K562 (cell line): ENCODE measurements at regions not wholly inside any gene's neighbourhood (a gene's known extent, or its start where the extent isn't known, plus 50 kb on each side); places are given as distances from the start of the nearest gene placed in this dataset.

Experiments used
- ATAC-seq: fragments of 200-7000 bp; cut with Tn5 transposase; 3 replicates; pipeline ENCODE4 v1.9.1; 2020; ENCODE audit warnings: moderate library complexity
- BruUV-seq: library from RNA; stranded (reverse); fragments of 400-500 nt; replicated peaks from 2 replicates; lab custom pipeline; 2021; lab: Mats Ljungman, UMichigan
- CTCF ChIA-PET: fragments of 300-600 bp; formaldehyde crosslinking; extraction: SDS; loops from one replicate; lab custom pipeline; 2021; ENCODE audit warnings: low intra/inter-chr PET ratio; lab: Yijun Ruan, JAX
- POLR2A ChIA-PET: fragments of 300-600, 350-650 bp; sonication (Branson Sonifier 250); formaldehyde crosslinking; extraction: SDS; loops from one replicate; lab custom pipeline; 2021; ENCODE audit warnings: antibody characterized with exemption, inconsistent platforms; lab: Yijun Ruan, JAX
- DNase-seq, 4 experiments: peaks; one replicate each; pipeline versions ENCODE4 v3.0.0 to v3.0.0-alpha.2; 2011 to 2018; ENCODE audit warnings: low spot score in 3 of 4, mixed read lengths in 3 of 4; ENCODE audit errors: extremely low read depth in 1 of 4
- FAIRE-seq: peaks from 2 replicates; lab custom pipeline; 2011; peaks lifted over from hg19 to GRCh38; lab: Jason Lieb, UNC
- H2AFZ ChIP-seq: 2 replicates; pipeline ENCODE4 v1.6.0; 2011; ENCODE audit warnings: low read depth, low read length, control low read depth, inconsistent platforms
- H3K27ac ChIP-seq: fragments of 200-600 bp; 3 replicates; pipeline ENCODE4 v1.8.0; 2011; ENCODE audit warnings: low read depth, mild to moderate bottlenecking, control low read depth, inconsistent platforms, low read length, moderate library complexity, mixed read lengths; ENCODE audit errors: extremely low read depth
- H3K27me3 ChIP-seq, 2 experiments: fragments of 300-600 bp in 1 of 2; 2 replicates in 1 of 2; 3 replicates in 1 of 2; pipeline versions ENCODE4 v1.6.0 to v1.8.0; 2011; ENCODE audit warnings: inconsistent platforms in 2 of 2, low read length in 2 of 2, mild to moderate bottlenecking in 1 of 2, mixed read lengths in 1 of 2, moderate library complexity in 1 of 2; ENCODE audit not compliant: control insufficient read depth in 2 of 2, insufficient read depth in 2 of 2
- H3K36me3 ChIP-seq: fragments of 300-600 bp; 3 replicates; pipeline ENCODE4 v1.8.0; 2011; ENCODE audit warnings: mild to moderate bottlenecking, low read length, inconsistent platforms; ENCODE audit not compliant: control insufficient read depth, insufficient read depth
- H3K4me1 ChIP-seq, 2 experiments: fragments of 200-600 bp in 1 of 2; replicated peaks in 1 of 2; 2 replicates in 1 of 2; 3 replicates in 1 of 2; pipeline versions ENCODE4 v1.5.1 to v1.8.0; 2011; ENCODE audit warnings: inconsistent platforms in 2 of 2, low read length in 2 of 2, mild to moderate bottlenecking in 1 of 2, mixed read lengths in 1 of 2, moderate library complexity in 1 of 2; ENCODE audit not compliant: control insufficient read depth in 2 of 2, insufficient read depth in 2 of 2
- H3K4me2 ChIP-seq: 2 replicates; pipeline ENCODE4 v1.6.1; 2011; ENCODE audit warnings: low read length, control low read depth, inconsistent platforms, mixed read lengths; ENCODE audit not compliant: insufficient read depth
- H3K4me3 ChIP-seq: fragments of 200-600 bp; sonication (generic), shearing (Covaris generic); 2 replicates; pipeline ENCODE4 v1.5.1; 2016; ENCODE audit warnings: control low read depth, inconsistent platforms
- H3K79me2 ChIP-seq: fragments of 200-600 bp; 3 replicates; pipeline ENCODE4 v1.8.0; 2011; ENCODE audit warnings: low read length, inconsistent platforms; ENCODE audit not compliant: control insufficient read depth, insufficient read depth
- H3K9ac ChIP-seq, 2 experiments: 2 replicates each; pipeline versions ENCODE4 v1.6.0 to v1.6.1; 2011; ENCODE audit warnings: low read depth in 2 of 2, low read length in 2 of 2, control low read depth in 1 of 2, inconsistent platforms in 1 of 2, mild to moderate bottlenecking in 1 of 2, mixed read lengths in 1 of 2; ENCODE audit not compliant: insufficient read depth in 1 of 2
- H3K9me1 ChIP-seq: one replicate; pipeline ENCODE4 v1.6.0; 2011; ENCODE audit warnings: inconsistent platforms, mild to moderate bottlenecking, low read length, moderate library complexity; ENCODE audit not compliant: control insufficient read depth, insufficient read depth
- H3K9me3 ChIP-seq: replicated peaks from 2 replicates; pipeline ENCODE4 v1.5.1; 2011; ENCODE audit warnings: low read depth, low read length, inconsistent platforms; ENCODE audit not compliant: control insufficient read depth, insufficient read depth
- H4K20me1 ChIP-seq: replicated peaks from 2 replicates; pipeline ENCODE4 v1.6.1; 2011; ENCODE audit warnings: low read length, inconsistent platforms, mixed read lengths; ENCODE audit not compliant: control insufficient read depth, insufficient read depth
- CBX5 ChIP-seq: IDR thresholded peaks from 2 replicates; pipeline ENCODE4 v1.6.1; 2014; ENCODE audit warnings: low read depth, borderline replicate concordance
- HBP1 ChIP-seq: fragments of 450-650 bp; formaldehyde crosslinking; IDR thresholded peaks from 2 replicates; pipeline ENCODE4 v1.4.0; 2022; ENCODE audit warnings: missing genetic modification characterization
- NKRF ChIP-seq: fragments of 450-650 bp; IDR thresholded peaks from 2 replicates; pipeline ENCODE4 v1.6.1; 2016; ENCODE audit warnings: borderline replicate concordance
- NR2C2 ChIP-seq, 2 experiments: fragments of 200-800 bp in 1 of 2; sonication (Bioruptor generic) in 1 of 2; sonication (generic) in 1 of 2; formaldehyde crosslinking in 1 of 2; IDR thresholded peaks; 2 replicates each; pipeline versions ENCODE4 v1.6.1 to v1.8.0; 2016 to 2022; ENCODE audit warnings: mild to moderate bottlenecking in 1 of 2, missing compliant biosample characterization in 1 of 2, missing genetic modification characterization in 1 of 2, missing genetic modification reagents in 1 of 2
- PCBP2 ChIP-seq: fragments of 200-400 bp; formaldehyde crosslinking; IDR thresholded peaks from 2 replicates; pipeline ENCODE4 v1.6.1; 2018; ENCODE audit warnings: low read length, low read depth, mild to moderate bottlenecking, moderate library complexity; ENCODE audit not compliant: poor library complexity, severe bottlenecking
- POLR2B ChIP-seq: fragments of 450-650 bp; IDR thresholded peaks from 2 replicates; pipeline ENCODE4 v1.6.1; 2018; ENCODE audit warnings: low read depth; ENCODE audit not compliant: partially characterized antibody
- RBM22 ChIP-seq: fragments of 200-400 bp; formaldehyde crosslinking; IDR thresholded peaks from 2 replicates; pipeline ENCODE4 v1.6.1; 2018; ENCODE audit warnings: low read length, low read depth; ENCODE audit not compliant: poor library complexity, severe bottlenecking
- TCF3 ChIP-seq: sonication (generic); formaldehyde crosslinking; IDR thresholded peaks from 2 replicates; pipeline ENCODE4 v1.4.0; 2020; ENCODE audit warnings: mild to moderate bottlenecking, missing genetic modification reagents
- TEAD2 ChIP-seq: fragments of 450-650 bp; IDR thresholded peaks from 2 replicates; pipeline ENCODE4 v1.6.1; 2016; ENCODE audit warnings: missing genetic modification characterization, control low read depth, missing compliant biosample characterization
- THRB ChIP-seq: fragments of 450-650 bp; formaldehyde crosslinking; conservative IDR thresholded peaks from 2 replicates; pipeline ENCODE4 v1.4.0; 2022; ENCODE audit warnings: mild to moderate bottlenecking, missing genetic modification characterization
- ZNF140 ChIP-seq: fragments of 250-450 bp; sonication (Bioruptor Pico); IDR thresholded peaks from 2 replicates; pipeline ENCODE4 v1.8.0; 2021; ENCODE audit warnings: moderate library complexity, mild to moderate bottlenecking, inconsistent platforms
- ZNF511 ChIP-seq: sonication (generic); formaldehyde crosslinking; IDR thresholded peaks from 2 replicates; pipeline ENCODE4 v1.8.0; 2022; ENCODE audit warnings: mild to moderate bottlenecking, missing genetic modification reagents
- ZNF699 ChIP-seq: fragments of 250-450 bp; sonication (Bioruptor Pico); IDR thresholded peaks from 2 replicates; pipeline ENCODE4 v1.8.0; 2021; ENCODE audit warnings: mild to moderate bottlenecking, moderate library complexity; ENCODE audit not compliant: insufficient replicate concordance
- WGBS: fragments of 100-300 bp; shearing (Covaris generic); methylation state at CpG from one replicate; pipeline ENCODE4 v1.1.6; 2016; ENCODE audit warnings: low coverage, mixed read lengths; ENCODE audit not compliant: insufficient coverage; ENCODE audit errors: missing lambda C conversion rate; 5-methylcytosine and 5-hydroxymethylcytosine counted together
- in situ Hi-C: fragments of 300-500 bp; cut with MboI; formaldehyde crosslinking; loops from 4 replicates; pipeline ENCODE4 v1.15.0; 2018; ENCODE audit warnings: inconsistent platforms, mixed read lengths
- intact Hi-C: fragments of 100-400 bp; cut with micrococcal nuclease; formaldehyde crosslinking; loops from 2 replicates; pipeline ENCODE4 v1.14.2; 2022
- TF ChIP-seq, protein P1 (sequence below): fragments of 450-650 bp; formaldehyde crosslinking; IDR thresholded peaks from 2 replicates; pipeline ENCODE4 v1.4.0; 2022; ENCODE audit warnings: missing genetic modification characterization

GRCh38 chr16:51950118-51950780, 596.7 kb downstream of the TOX3 start:
- no peak overlapping the region for H3K27ac ChIP-seq
- H3K36me3 ChIP-seq: no peaks in the 10 kb centered on the region
- ATAC-seq: no peak
- no peaks in the 10 kb centered on the region for H3K27me3 ChIP-seq
- no peak for DNase-seq
- WGBS: 0% methylated on average over 3 of the region's 3 CpGs
- no peaks in the 10 kb centered on the region for H3K4me1 ChIP-seq
- ChIA-PET POLR2A (no interaction called here), CTCF (no interaction called here)
- no peak for TF ChIP-seq CBX5
- TF ChIP-seq NKRF: no peak
- no peak for TF ChIP-seq PCBP2
- TF ChIP-seq POLR2B: no peak
- no peak for TF ChIP-seq ZNF511 (CRISPR knock-in tag)
- TF ChIP-seq, protein P1, sequence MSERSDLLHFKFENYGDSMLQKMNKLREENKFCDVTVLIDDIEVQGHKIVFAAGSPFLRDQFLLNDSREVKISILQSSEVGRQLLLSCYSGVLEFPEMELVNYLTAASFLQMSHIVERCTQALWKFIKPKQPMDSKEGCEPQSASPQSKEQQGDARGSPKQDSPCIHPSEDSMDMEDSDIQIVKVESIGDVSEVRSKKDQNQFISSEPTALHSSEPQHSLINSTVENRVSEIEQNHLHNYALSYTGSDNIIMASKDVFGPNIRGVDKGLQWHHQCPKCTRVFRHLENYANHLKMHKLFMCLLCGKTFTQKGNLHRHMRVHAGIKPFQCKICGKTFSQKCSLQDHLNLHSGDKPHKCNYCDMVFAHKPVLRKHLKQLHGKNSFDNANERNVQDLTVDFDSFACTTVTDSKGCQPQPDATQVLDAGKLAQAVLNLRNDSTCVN (CRISPR knock-in tag): no peak
- TF ChIP-seq TEAD2 (tag): no peak
- no peak for TF ChIP-seq ZNF699 (CRISPR knock-in tag)
- TF ChIP-seq THRB (CRISPR knock-in tag): no peak
- no peak for TF ChIP-seq HBP1 (CRISPR knock-in tag)
- no peak for TF ChIP-seq ZNF140
- TF ChIP-seq TCF3: no peak
- no peak for TF ChIP-seq NR2C2 (CRISPR knock-in tag; IDR thresholded peaks at IDR 0.05)
- TF ChIP-seq NR2C2 (tag; IDR thresholded peaks at IDR 0.05): no peak
- no peak for TF ChIP-seq RBM22
- H3K9me3 ChIP-seq: no peaks in the 10 kb centered on the region
- H4K20me1 ChIP-seq: no peaks in the 10 kb centered on the region
- no peak overlapping the region for H3K4me3 ChIP-seq
- no peak overlapping the region for H2AFZ ChIP-seq
- no peak for FAIRE-seq
- no peaks in the 10 kb centered on the region for H3K9me1 ChIP-seq
- no peak overlapping the region for H3K9ac ChIP-seq
- H3K79me2 ChIP-seq: no peaks in the 10 kb centered on the region
- intact Hi-C loops: no loop called here
- BruUV-seq: no TSS peak
- no peak overlapping the region for H3K4me2 ChIP-seq
- in situ Hi-C loops: no loop called here
